NOMO-1 (cell line): ENCODE measurements at regions not wholly inside any gene's neighbourhood (a gene's known extent, or its start where the extent isn't known, plus 50 kb on each side); places are given as distances from the start of the nearest gene placed in this dataset.

Source experiments
- DNase-seq, 2 experiments: peaks; one replicate each; lab custom pipeline; 2025; ENCODE audit not compliant: unreplicated experiment in 2 of 2; lab: John Stamatoyannopoulos, UW

DNA sequence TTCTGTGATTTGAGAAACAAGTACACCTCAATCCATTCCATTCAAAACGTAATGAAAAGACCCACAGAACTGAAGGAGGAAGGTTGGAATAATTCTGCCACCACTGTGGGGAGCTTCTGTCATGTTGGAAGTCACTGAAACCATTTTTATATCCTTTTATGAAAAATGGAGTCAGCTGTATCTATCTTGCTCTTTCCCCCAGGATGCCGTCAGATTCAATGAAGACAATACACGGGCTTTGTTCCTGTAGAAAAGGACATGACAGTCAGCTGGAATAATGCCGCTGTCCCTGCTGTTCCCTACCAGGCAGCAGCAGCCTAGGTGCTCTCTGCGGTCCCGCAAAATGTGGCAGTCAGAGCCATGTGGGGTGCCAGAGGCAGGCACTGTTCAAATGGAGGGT lies 52.5 kb upstream of the APCDD1 start:
- DNase-seq: no peak

DNA sequence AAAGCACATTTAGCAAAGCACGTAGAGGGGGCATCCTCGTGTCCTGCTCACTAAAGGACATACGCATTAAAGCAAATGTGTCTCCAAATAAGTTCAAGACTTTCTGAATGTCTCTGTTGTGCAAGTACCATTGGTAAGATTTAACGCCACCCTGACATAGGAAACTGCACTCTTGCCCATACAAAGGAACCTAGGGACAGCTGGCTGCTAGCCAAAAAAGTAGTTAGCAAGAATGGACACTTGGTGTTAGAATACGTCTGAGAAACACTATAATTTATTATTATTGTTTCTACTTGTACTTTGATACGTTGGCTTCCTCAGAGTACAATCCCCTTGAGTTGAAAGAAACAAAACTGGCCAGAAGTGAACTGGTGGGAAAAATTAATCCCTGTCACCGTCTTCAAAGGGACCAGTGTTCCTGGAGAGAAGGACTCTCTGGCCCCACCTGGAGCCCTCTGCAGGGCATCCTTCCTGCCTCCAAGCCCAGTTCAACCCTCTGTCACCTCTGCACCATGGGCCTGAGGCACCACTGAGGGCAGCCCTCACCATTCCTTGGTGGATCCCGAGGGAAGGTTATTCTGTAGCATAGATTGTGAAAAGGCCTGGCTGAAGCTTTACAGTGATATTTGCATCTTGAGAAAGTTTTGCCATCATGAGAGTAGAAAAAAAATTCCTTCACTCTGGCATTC lies 51.4 kb upstream of the APCDD1 start:
- DNase-seq: no peak

DNA sequence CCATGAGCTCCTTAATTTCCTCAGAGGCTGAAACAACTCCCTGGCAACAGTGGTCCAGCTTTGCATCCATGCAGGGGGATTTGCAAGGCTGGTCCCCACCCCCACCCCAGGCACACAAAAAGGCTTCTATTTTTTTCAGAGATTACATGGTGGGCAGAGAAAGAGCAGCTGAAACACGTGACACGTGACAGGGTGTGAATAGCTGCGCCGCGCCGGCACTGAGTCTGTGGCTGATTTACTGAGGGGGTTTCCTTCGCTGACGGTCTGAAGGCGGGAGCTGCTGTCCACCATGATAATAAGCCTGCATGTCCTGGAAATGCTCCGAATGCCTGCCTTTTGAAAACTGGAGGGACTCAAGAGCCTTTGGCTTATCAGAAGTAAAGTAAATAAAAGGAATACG lies 50.7 kb upstream of the APCDD1 start:
- DNase-seq: no peak

DNA sequence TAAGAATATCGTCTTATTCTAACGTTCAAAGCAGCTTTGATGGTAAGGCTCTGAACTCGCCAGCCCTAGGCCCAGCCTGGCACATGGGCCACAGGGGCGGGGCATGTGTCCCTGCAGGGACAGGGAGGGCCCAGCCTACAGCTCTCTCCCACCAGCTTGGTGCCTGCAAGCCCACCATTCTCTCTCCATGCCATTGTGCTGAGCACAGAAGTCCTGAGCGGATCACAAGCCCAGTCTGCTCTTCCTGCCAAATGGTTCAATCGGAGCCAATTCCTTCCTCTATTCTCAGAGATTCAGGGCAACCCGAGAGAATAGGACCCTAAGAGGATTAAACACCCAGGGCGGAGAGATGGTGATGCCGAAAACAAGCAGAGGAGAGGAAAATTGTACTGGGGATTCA lies 50.3 kb upstream of the APCDD1 start:
- no peak for DNase-seq
